ES-I3 (cell line): ENCODE measurements at regions not wholly inside any gene's neighbourhood (a gene's known extent, or its start where the extent isn't known, plus 50 kb on each side); places are given as distances from the start of the nearest gene placed in this dataset.
A peak's percentile ranks its signal among the peaks of the same experiment; 100 is the strongest.
"Not testable (repeated sequence)": the region's sequence is repeated elsewhere in the genome, so short reads cannot be mapped to it uniquely, and the experiment has no call there.

ENCODE experiments used
- H3K36me3 ChIP-seq: 2 replicates; pipeline ENCODE4 v1.6.1; 2013; ENCODE audit warnings: mild to moderate bottlenecking, low read length, control low read depth, moderate library complexity; ENCODE audit not compliant: insufficient read depth
- H3K4me1 ChIP-seq: 2 replicates; pipeline ENCODE4 v1.6.1; 2013; ENCODE audit warnings: mild to moderate bottlenecking, control low read depth, low read length; ENCODE audit not compliant: insufficient read depth
- H3K9ac ChIP-seq: 2 replicates; pipeline ENCODE4 v1.6.1; 2013; ENCODE audit warnings: low read depth, mild to moderate bottlenecking, low read length, moderate library complexity
- H3K9me3 ChIP-seq: 2 replicates; pipeline ENCODE4 v1.6.1; 2013; ENCODE audit warnings: mild to moderate bottlenecking, low read length, moderate library complexity; ENCODE audit not compliant: control insufficient read depth, insufficient read depth

GRCh38 chr7:82517050-82517449 is 73.5 kb upstream of the CACNA2D1 start:
- no peaks in the 10 kb centered on the region for H3K9me3 ChIP-seq
- no peak overlapping the region for H3K9ac ChIP-seq
- no peaks in the 10 kb centered on the region for H3K36me3 ChIP-seq

GRCh38 chr7:82511542-82511941 is 68.0 kb upstream of the CACNA2D1 start:
- Histone ChIP-seq H3K9me3 (no peaks in the 10 kb centered on the region), H3K4me1 (no peaks in the 10 kb centered on the region), H3K9ac (no peak overlapping the region), H3K36me3 (no peaks in the 10 kb centered on the region)

More at GRCh38 chr7:82517050-82517449, 73.5 kb upstream of the CACNA2D1 start:
- H3K4me1 ChIP-seq, result no peaks in the 10 kb centered on the region

GRCh38 chr7:82507976-82508677 is 64.5 kb upstream of the CACNA2D1 start:
- Histone ChIP-seq H3K36me3 (no peaks in the 10 kb centered on the region), H3K9ac (peak overlapping the region; percentile 49; the same call in 1 of the 2 replicates), H3K4me1 (no peaks in the 10 kb centered on the region), H3K9me3 (no peaks in the 10 kb centered on the region)

GRCh38 chr7:82507365-82507975 is 63.9 kb upstream of the CACNA2D1 start:
- no peaks in the 10 kb centered on the region for H3K9me3 ChIP-seq
- peak overlapping the region; percentile 49; the same call in 1 of the 2 replicates for H3K9ac ChIP-seq
- no peaks in the 10 kb centered on the region for H3K4me1 ChIP-seq
- H3K36me3 ChIP-seq, result no peaks in the 10 kb centered on the region

- Histone ChIP-seq H3K9ac (no peak overlapping the region), H3K4me1 (no peaks in the 10 kb centered on the region), H3K36me3 (no peaks in the 10 kb centered on the region), H3K9me3 (no peaks in the 10 kb centered on the region; the same call in 1 of the 2 replicates)
Observed at GRCh38 chr7:82506702-82507101, 63.1 kb upstream of the CACNA2D1 start.

GRCh38 chr7:82506208-82506607 is 62.6 kb upstream of the CACNA2D1 start:
- H3K9me3 ChIP-seq, result no peaks in the 10 kb centered on the region; the same call in 1 of the 2 replicates
- H3K36me3 ChIP-seq, result no peaks in the 10 kb centered on the region
- H3K4me1 ChIP-seq, result no peaks in the 10 kb centered on the region
- H3K9ac ChIP-seq, result no peak overlapping the region

- Histone ChIP-seq H3K4me1 (no peaks in the 10 kb centered on the region), H3K36me3 (no peaks in the 10 kb centered on the region), H3K9me3 (no peaks in the 10 kb centered on the region; the same call in 1 of the 2 replicates), H3K9ac (no peak overlapping the region)
Observed at GRCh38 chr7:82501346-82501745, 57.8 kb upstream of the CACNA2D1 start.

- not testable (repeated sequence) for H3K36me3 ChIP-seq, H3K4me1 ChIP-seq, H3K9me3 ChIP-seq, H3K9ac ChIP-seq
Observed at GRCh38 chr7:82499546-82499945, 56.0 kb upstream of the CACNA2D1 start.

- no peak overlapping the region for H3K9ac ChIP-seq
- H3K4me1 ChIP-seq, result no peaks in the 10 kb centered on the region
- H3K36me3 ChIP-seq, result no peaks in the 10 kb centered on the region
- no peaks in the 10 kb centered on the region for H3K9me3 ChIP-seq
Observed at GRCh38 chr7:82494420-82494819, 50.8 kb upstream of the CACNA2D1 start.
